ENCODE measurements at regions not wholly inside any gene's neighbourhood (a gene's known extent, or its start where the extent isn't known, plus 50 kb on each side); places are given as distances from the start of the nearest gene placed in this dataset.

DNA sequence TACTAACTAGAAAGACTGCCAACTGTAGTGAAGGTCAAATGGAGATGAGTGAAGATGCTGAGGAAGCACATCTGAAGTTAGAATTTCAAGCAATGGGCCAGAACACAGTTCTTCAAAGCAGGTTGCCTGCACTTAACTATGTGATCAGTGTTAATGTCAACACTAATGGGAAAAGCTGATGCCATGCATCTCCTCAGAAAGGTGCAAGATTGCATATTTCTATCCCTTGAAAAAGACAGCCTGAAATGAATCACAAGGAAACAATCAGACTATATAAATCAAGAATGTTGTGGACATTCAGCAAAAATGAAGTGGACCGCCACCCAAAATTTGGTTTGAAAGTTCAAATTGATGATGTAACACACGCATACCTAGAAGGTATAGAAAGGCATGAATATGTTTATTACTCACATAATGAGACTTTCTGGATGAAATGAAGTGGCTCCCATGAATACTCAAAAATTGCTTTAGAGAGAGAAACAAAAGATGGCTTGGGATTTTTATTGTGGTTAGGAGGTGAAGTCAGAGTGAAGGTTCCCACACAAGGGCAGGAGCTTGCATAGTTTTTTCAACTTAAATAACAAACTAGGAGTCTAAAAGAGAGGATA is 522.4 kb downstream of the KCTD12 start:
- Histone ChIP-seq H3K9me3 (ENCODE audit: control insufficient read depth in 2 of 3, insufficient read depth in 1 of 3, low read length in 3 of 3) (no peaks in the 10 kb centered on the region), H3K36me3 (ENCODE audit: control insufficient read depth in 2 of 3, insufficient read depth in 3 of 3, low read length in 3 of 3) (no peaks in the 10 kb centered on the region), H3K27ac (ENCODE audit: low read depth in 2 of 2, low read length in 2 of 2) (no peak overlapping the region), H3K27me3 (ENCODE audit: control insufficient read depth, insufficient read depth, low read length) (no peaks in the 10 kb centered on the region), H3K4me1 (ENCODE audit: control insufficient read depth in 2 of 3, insufficient read depth in 2 of 3, low read depth in 1 of 3, low read length in 3 of 3) (no peaks in the 10 kb centered on the region), H3K9ac (ENCODE audit: low read length in 3 of 3) (no peak overlapping the region), H3K4me3 (ENCODE audit: low read length in 3 of 3) (no peak overlapping the region)
- FAIRE-seq = no peak
- DNase-seq = no peak
- TF ChIP-seq, protein P1, sequence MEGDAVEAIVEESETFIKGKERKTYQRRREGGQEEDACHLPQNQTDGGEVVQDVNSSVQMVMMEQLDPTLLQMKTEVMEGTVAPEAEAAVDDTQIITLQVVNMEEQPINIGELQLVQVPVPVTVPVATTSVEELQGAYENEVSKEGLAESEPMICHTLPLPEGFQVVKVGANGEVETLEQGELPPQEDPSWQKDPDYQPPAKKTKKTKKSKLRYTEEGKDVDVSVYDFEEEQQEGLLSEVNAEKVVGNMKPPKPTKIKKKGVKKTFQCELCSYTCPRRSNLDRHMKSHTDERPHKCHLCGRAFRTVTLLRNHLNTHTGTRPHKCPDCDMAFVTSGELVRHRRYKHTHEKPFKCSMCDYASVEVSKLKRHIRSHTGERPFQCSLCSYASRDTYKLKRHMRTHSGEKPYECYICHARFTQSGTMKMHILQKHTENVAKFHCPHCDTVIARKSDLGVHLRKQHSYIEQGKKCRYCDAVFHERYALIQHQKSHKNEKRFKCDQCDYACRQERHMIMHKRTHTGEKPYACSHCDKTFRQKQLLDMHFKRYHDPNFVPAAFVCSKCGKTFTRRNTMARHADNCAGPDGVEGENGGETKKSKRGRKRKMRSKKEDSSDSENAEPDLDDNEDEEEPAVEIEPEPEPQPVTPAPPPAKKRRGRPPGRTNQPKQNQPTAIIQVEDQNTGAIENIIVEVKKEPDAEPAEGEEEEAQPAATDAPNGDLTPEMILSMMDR (IDR thresholded peaks at IDR 0.05; ENCODE audit: borderline replicate concordance, extremely low read depth, insufficient read depth) = no peak
- intact Hi-C loops (cut with DNase I) = no loop called here

DNA sequence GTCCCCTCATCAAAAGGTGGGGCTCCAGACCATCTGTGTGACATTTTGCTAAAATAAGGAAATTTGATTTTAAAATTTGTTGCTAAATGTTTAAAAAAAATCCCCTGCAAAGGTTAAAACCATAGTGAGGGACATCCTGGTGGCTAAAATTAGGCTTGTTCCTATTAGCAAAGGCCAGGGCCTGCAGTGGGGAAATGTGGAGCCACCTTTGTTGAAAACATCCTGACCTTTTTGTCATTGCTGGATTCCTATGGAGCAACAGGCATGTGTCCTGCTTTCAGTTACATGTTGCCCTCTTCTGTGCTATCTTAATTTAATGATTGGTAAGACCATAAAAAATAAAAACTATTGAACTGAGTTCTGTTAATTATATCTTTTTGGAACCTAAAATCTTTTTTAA is 524.3 kb downstream of the KCTD12 start:
- Histone ChIP-seq H3K9me3 (ENCODE audit: control insufficient read depth in 2 of 3, insufficient read depth in 1 of 3, low read length in 3 of 3) (no peaks in the 10 kb centered on the region), H3K4me3 (ENCODE audit: low read length in 3 of 3) (no peak overlapping the region), H3K4me1 (ENCODE audit: control insufficient read depth in 2 of 3, insufficient read depth in 2 of 3, low read depth in 1 of 3, low read length in 3 of 3) (no peaks in the 10 kb centered on the region), H3K9ac (ENCODE audit: low read length in 3 of 3) (no peak overlapping the region), H3K27me3 (ENCODE audit: control insufficient read depth, insufficient read depth, low read length) (no peaks in the 10 kb centered on the region), H3K36me3 (ENCODE audit: control insufficient read depth in 2 of 3, insufficient read depth in 3 of 3, low read length in 3 of 3) (no peaks in the 10 kb centered on the region), H3K27ac (ENCODE audit: low read depth in 2 of 2, low read length in 2 of 2) (no peak overlapping the region)
- DNase-seq = no peak
- TF ChIP-seq, protein P1 (IDR thresholded peaks at IDR 0.05; ENCODE audit: borderline replicate concordance, extremely low read depth, insufficient read depth) = no peak
- FAIRE-seq = no peak
- intact Hi-C loops (cut with DNase I) = no loop called here

DNA sequence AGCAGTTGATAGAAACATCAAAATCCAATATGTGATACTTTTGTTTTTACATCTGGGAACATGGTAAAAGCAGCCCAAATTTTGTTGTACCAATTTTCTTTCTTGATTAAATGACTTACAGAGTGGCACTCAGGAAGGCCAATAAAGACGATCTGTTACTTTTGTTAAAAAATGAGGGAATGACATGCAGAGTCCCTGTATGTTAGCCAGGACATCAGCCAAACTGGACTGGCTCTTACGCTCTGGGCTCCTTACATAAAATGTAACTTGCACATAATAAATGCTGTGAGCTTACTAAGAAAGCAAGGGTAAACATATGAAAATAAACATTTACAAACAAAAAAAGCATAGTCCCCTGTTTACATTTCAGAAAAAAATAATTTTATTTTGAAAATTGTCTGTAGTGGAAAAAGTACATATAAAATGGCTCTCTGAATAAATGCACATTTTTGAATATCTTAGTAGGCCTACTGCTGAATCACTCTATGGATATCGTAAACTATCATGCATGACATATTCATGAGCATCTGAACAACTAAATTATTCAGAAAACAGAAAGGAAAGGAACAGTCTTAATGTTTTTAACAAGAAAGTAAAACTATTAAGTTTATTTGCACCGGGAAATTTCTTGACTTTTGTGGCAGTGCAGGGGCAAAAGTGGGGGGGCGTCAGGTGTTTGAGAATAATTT is 534.5 kb downstream of the KCTD12 start:
- TF ChIP-seq, protein P1 (IDR thresholded peaks at IDR 0.05; ENCODE audit: borderline replicate concordance, extremely low read depth, insufficient read depth) = no peak
- Histone ChIP-seq H3K36me3 (ENCODE audit: control insufficient read depth in 2 of 3, insufficient read depth in 3 of 3, low read length in 3 of 3) (no peaks in the 10 kb centered on the region), H3K9me3 (ENCODE audit: control insufficient read depth in 2 of 3, insufficient read depth in 1 of 3, low read length in 3 of 3) (no peaks in the 10 kb centered on the region), H3K27ac (ENCODE audit: low read depth in 2 of 2, low read length in 2 of 2) (no peak overlapping the region), H3K9ac (ENCODE audit: low read length in 3 of 3) (no peak overlapping the region), H3K4me3 (ENCODE audit: low read length in 3 of 3) (no peak overlapping the region), H3K4me1 (ENCODE audit: control insufficient read depth in 2 of 3, insufficient read depth in 2 of 3, low read depth in 1 of 3, low read length in 3 of 3) (no peaks in the 10 kb centered on the region), H3K27me3 (ENCODE audit: control insufficient read depth, insufficient read depth, low read length) (no peaks in the 10 kb centered on the region)
- FAIRE-seq = no peak
- no peak for DNase-seq
- intact Hi-C loops (cut with DNase I) = no loop called here

Data from kidney (tissue), 13 donors.